ELF-1 (cell line): ENCODE measurements at regions not wholly inside any gene's neighbourhood (a gene's known extent, or its start where the extent isn't known, plus 50 kb on each side); places are given as distances from the start of the nearest gene placed in this dataset.
A peak's percentile ranks its signal among the peaks of the same experiment; 100 is the strongest.
"Not testable (repeated sequence)": the region's sequence is repeated elsewhere in the genome, so short reads cannot be mapped to it uniquely, and the experiment has no call there.

Source experiments
- DNase-seq: peaks from one replicate; pipeline ENCODE4 v3.0.0-alpha.2; 2016; ENCODE audit warnings: low read depth, low spot score

- DNase-seq, result no peak
Observed at GRCh38 chr4:105042451-105042850, 104.2 kb upstream of the TET2 start.

DNA sequence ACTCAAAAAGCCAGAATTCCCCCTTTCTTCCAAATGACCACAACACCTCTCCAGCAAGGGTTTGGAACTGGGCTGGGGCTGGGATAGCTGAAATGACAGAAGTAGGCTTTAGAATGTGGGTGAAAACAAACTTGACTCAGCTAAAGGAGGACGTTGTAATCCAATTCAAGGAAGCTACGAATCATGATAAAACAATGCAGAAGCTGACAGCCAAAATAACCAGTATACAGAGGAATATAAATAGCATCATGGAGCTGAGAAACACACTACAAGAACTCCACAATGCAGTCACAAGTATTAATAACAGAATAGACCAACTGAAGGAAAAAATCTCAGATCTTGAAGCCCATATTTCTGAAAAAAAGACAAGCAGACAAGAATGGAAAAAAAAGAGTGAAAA lies 95.8 kb upstream of the TET2 start:
- DNase-seq, result no peak

DNA sequence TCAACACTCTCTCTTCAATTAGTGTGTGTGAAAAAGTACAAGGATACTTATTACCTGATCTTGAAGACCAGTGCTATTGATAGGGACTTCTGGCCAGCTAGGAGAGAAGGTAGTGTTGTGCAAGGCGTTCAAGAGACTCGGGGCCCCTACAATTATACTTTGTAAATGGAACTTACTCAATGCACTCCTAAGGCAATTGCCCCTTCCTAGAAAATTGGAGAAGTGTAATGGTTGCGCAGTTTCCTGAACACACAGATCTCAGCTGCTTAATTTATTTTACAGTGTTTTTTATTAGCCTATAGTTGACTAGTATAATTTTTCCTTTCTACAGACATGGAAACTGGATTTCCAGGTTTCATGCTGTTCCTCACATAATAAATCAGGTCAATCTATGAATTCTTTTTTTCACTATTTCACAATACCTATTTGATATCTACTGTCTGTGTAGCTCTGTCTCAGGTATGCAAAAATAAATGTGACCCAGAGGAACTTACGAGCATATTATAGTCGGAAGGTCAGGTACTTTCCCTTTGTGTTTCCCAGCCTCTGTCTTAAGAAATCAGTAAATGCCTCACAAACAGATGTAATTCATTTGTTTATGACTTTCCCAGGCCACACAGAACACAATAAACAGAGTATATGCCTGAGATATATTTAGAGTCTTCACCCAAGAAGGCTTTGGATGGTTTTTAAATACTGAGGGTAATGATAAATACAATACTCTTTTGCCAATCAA lies 89.1 kb upstream of the TET2 start:
- DNase-seq, result no peak

DNA sequence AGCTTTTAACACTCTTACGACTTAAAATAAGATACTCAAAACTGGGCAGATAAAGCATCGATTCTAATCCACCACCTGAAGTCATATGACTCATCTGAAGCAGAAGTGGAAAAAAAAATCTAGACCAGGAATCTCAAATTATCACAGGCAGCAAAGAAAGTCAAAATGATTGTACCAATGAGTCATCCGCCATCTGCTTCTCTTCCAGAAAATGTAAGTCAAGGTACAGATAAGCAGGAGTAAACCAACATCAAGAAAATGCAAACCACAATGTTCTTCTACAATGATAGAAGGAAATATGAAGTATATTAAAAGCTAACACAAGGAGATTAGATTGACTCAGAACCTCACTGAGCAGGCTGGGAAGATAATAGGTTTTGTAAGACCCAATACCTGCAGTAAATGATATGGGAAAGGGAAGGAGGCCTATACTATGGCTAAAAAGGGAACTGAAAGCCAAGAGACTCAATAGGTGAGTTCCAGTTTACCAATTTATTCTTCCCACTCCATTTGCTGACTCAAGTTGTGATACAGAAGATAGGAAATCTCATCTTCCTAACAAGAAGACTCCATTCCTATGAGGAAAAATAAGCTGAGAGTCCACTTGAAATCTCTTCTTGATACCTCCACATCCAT lies 88.4 kb upstream of the TET2 start:
- no peak for DNase-seq

DNA sequence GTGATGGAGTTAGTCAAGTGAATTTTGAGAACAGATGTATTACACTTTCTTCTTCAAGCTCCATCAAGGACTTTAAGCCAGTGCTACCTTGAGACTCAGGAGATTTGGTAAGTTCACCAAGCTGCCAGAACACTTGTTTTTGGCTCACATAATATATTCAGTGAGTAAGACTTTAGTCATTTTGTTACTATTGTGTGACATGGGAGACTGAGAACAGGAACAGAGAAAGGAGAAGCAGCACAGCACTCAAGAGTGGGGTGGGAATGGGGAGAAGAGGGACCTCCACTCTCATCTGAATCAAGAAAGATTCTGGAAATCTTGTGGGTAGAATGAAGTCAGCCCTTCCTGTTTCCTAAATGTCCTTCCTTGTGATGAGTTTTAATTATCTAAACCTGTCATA lies 87.3 kb upstream of the TET2 start:
- DNase-seq, result no peak

- no peak for DNase-seq
Observed at GRCh38 chr4:105060628-105061027, 86.0 kb upstream of the TET2 start.

- peak; percentile 64 for DNase-seq
Observed at GRCh38 chr4:105061136-105061696, 85.5 kb upstream of the TET2 start.

- DNase-seq, result no peak
Observed at GRCh38 chr4:105061731-105062130, 84.9 kb upstream of the TET2 start.

DNA sequence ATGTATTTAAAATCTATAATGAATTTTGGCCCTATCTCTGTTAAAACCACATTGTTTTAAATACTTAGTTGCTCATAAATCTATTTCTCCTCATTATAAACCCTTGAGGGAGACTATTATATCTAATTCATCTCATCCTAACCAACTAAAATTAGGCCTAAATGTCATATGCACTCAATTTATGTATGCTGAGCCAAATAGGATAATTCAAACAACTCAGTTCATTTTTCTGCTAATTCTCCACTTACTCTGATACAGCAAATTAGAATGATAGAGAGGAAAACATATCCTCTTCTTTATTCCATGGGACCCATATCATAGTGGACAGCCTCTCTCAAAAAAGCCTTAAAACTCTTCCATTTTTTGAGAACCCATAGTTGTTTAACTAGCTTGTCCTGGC lies 80.3 kb upstream of the TET2 start:
- no peak for DNase-seq

DNA sequence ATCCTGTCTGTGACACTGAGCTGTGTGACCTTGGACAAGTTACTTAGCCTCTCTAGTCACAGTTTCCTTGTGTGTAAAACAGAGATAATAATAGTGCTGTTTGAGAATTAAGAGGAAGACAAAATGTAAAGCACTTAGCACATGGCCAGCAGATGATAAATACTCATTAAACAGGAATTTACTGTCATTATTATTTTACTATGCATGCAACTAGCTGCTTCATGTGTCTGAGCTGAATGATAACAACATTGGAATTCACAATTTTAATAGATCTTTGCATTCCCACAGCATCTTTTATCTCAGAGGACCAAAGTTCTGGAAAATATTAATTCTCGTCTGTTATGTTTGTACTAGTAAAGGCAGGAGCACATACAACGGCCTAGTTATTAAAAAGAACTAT lies 79.2 kb upstream of the TET2 start:
- no peak for DNase-seq

DNA sequence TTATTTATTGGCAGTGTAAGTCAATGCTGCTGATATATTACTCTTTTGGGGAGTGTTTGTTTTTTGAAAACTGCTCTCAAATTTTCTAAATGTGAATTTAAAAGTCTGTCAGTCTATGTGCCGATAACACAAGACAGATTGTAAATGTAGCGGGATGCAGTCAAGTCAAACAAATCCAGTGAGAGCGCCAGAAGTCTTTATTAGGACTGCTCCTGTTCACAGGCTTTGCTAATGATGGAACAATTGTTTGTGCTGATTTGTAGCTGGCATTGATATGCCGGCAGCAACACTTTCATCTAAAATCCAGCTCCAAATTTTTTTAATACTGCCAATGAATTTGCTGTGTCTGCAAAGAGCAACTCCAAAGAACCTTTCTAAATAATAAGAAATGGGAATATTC lies 78.7 kb upstream of the TET2 start:
- no peak for DNase-seq

GRCh38 chr4:105068516-105068915 lies 78.2 kb upstream of the TET2 start:
- DNase-seq, result no peak

GRCh38 chr4:105072095-105072494 lies 74.6 kb upstream of the TET2 start:
- DNase-seq, result not testable (repeated sequence)

- DNase-seq, result no peak
Observed at GRCh38 chr4:105074097-105074496, 72.6 kb upstream of the TET2 start.

DNA sequence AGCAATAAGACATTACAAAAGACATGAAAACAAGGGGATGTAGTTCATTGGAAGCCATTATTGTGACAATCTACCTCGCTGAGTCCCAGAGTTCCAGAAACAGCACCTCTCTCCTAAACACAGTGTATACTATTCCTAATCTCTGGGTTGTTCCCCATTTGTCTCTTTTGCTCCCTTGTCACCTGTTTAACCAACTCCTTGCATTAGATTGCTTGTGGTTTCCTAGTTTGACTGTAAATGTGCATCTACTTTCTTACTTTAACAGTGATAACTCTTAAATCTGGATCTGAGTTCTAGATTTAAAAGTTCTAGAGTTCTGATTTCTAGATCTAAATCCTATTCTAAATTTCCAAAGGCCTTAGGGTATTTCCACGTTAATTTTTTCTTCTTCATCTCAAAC lies 71.6 kb upstream of the TET2 start:
- no peak for DNase-seq

DNA sequence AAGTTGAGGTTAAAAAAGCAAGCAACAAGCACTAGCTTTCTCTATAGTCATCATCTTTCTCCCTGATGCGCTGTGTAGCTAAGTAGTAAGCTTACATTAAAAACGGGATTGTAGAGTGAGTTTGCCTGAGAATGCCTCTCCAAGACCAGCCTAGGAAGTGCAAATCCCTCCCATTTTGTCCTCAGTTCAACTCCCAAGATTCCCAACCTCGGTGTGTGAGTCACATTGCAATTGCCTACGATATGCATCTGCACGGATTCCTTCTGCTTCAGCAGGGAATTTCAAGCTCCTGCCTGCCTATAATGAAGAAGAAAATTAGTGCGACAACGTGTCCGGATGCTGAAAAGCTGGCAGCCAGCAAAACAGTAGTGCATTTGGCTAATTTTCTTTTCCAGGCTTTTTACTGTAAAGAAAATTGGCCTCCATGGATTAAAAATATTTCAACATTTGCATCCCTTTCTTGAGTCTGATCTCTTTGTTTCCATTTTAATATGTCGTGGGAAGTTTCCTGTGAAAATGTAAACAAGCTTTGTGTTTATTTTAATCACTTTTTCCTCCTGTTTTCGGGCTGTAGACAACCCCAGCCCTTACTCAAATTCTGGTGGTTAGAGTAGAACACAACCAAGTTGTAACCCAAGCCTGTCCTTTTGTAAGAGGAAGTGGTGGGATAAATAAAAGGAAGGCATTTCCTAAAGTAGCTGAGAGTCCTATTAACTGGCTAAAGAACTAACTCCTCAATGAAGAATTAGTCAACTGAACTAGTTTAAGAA lies 58.4 kb upstream of the TET2 start:
- peak; percentile 46 for DNase-seq

GRCh38 chr4:105092356-105092755 lies 54.3 kb upstream of the TET2 start:
- DNase-seq, result no peak

DNA sequence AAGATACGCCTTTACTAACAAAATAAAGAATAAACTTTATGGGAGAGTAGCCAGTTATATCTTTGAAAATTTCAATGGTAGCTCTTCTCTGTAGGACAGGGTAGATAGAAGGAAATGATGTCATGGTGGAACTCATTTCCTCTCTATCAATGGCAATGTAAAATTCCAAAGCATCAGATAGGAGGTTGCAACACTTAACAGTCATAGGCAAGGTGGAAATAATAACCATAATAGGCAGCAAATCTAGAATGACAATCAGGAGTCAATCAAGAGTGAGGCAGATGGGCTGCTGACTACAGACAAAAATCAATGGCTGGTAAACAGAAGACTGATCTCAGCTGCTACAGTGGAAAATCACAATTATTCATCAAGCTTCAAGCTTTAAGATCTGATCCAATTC lies 53.9 kb upstream of the TET2 start:
- DNase-seq, result no peak

DNA sequence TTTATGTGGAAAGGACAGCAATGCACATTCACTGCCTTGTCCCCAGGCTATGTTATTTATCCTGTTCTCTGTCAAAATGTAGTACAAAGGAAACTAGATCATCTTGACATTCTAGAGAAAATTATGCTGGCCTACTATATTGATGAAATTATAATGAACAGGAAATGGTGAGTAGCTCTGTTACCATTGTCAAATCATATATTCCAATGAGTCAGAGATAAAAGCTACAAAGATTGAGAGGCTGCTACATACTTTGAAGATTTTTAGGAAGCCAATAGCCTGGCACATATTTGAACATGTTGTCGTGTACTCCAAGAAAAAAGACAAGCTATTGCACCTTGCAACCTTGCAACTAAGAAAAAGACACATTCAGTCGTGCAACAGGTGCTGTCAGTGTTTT lies 52.7 kb upstream of the TET2 start:
- DNase-seq, result no peak
